OCI-LY3 (cell line): ENCODE measurements at regions not wholly inside any gene's neighbourhood (a gene's known extent, or its start where the extent isn't known, plus 50 kb on each side); places are given as distances from the start of the nearest gene placed in this dataset.

Source experiments
- H2AFZ ChIP-seq: fragments of 200-600, 300-600 bp; shearing (Covaris generic); 2 replicates; pipeline ENCODE4 v1.6.0; 2014; ENCODE audit warnings: antibody characterized with exemption, low read depth, low read length
- H3K27ac ChIP-seq: fragments of 200-600, 300-600 bp; sonication (generic); 2 replicates; pipeline ENCODE4 v1.5.1; 2014; ENCODE audit warnings: mild to moderate bottlenecking, low read length, moderate library complexity, mixed read lengths
- H3K27me3 ChIP-seq: fragments of 200-600, 300-600 bp; sonication (generic); 2 replicates; pipeline ENCODE4 v1.6.1; 2014; ENCODE audit warnings: low read depth, low read length, mixed read lengths
- H3K36me3 ChIP-seq: fragments of 200-600, 300-600 bp; sonication (generic); replicated peaks from 2 replicates; pipeline ENCODE3; 2014; ENCODE audit warnings: low read depth, low read length, mixed read lengths
- H3K4me1 ChIP-seq: fragments of 300-600, 200-600 bp; sonication (generic); 2 replicates; pipeline ENCODE4 v1.6.1; 2014; ENCODE audit warnings: low read length, mixed read lengths
- H3K4me2 ChIP-seq: fragments of 200-600, 300-600 bp; sonication (generic); 2 replicates; pipeline ENCODE4 v1.6.1; 2014; ENCODE audit warnings: low read length, mixed read lengths
- H3K4me3 ChIP-seq: fragments of 300-600, 200-600 bp; sonication (generic); 2 replicates; pipeline ENCODE4 v1.5.1; 2014; ENCODE audit warnings: antibody characterized with exemption, mild to moderate bottlenecking, low read length, moderate library complexity
- H3K79me2 ChIP-seq: fragments of 300-600, 200-600 bp; shearing (Covaris generic); 2 replicates; pipeline ENCODE4 v1.6.1; 2014; ENCODE audit warnings: mild to moderate bottlenecking, low read length, mixed read lengths
- H3K9ac ChIP-seq: fragments of 300-600, 200-600 bp; shearing (Covaris generic); 2 replicates; pipeline ENCODE4 v1.6.0; 2014; ENCODE audit warnings: mild to moderate bottlenecking, low read length, moderate library complexity
- H3K9me3 ChIP-seq: fragments of 200-600, 300-600 bp; shearing (Covaris generic); 2 replicates; pipeline ENCODE4 v1.6.1; 2014; ENCODE audit warnings: low read length, mixed read lengths; ENCODE audit not compliant: insufficient read depth
- H4K20me1 ChIP-seq: fragments of 200-600, 300-600 bp; sonication (generic); 2 replicates; pipeline ENCODE4 v1.6.1; 2016; ENCODE audit warnings: low read length, mixed read lengths; ENCODE audit not compliant: insufficient read depth
- EZH2phosphoT487 ChIP-seq: fragments of 200-600 bp; shearing (Covaris generic); IDR thresholded peaks from 2 replicates; pipeline ENCODE4 v1.6.1; 2018; ENCODE audit warnings: antibody characterized with exemption, mixed run types, low read depth
- TF ChIP-seq, protein P1 (sequence below): fragments of 200-600, 300-600 bp; sonication (generic); IDR thresholded peaks from 2 replicates; pipeline ENCODE4 v1.5.1; 2014; ENCODE audit warnings: antibody characterized with exemption, low read length, low read depth

DNA sequence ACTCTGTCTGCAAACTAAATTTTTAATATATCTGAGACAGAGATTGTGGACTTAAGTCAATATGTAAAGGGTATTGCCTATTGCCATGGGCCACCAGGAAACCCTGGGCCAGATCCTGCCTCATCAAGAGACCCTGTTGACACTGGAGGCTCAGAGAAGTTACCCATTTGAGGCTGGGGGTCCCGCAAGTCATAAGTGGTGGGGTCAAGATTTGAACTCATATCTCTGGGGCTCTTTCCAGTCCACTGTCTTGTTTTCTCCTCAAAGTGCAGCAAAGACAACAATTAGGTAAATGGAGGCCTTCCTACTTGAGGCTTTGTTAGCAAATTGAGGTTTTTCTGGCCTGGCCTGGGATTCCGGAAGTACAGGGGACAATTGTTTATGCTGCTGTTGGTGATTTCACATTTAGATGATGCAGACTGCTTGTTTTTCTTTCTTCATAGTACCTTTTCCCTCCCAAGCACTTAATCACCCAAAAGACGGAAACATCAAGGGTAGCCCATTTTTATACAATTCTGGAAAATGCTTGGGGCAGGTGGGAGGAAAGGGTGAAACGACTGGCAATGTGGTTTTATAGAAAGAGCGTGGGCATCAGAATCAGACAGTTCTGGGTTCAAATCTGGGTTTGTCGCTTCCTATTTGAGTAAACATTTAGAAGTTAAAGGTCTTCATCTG is 160.0 kb downstream of the SMIM20 start:
- TF ChIP-seq EZH2phosphoT487 = no peak
- TF ChIP-seq, protein P1, sequence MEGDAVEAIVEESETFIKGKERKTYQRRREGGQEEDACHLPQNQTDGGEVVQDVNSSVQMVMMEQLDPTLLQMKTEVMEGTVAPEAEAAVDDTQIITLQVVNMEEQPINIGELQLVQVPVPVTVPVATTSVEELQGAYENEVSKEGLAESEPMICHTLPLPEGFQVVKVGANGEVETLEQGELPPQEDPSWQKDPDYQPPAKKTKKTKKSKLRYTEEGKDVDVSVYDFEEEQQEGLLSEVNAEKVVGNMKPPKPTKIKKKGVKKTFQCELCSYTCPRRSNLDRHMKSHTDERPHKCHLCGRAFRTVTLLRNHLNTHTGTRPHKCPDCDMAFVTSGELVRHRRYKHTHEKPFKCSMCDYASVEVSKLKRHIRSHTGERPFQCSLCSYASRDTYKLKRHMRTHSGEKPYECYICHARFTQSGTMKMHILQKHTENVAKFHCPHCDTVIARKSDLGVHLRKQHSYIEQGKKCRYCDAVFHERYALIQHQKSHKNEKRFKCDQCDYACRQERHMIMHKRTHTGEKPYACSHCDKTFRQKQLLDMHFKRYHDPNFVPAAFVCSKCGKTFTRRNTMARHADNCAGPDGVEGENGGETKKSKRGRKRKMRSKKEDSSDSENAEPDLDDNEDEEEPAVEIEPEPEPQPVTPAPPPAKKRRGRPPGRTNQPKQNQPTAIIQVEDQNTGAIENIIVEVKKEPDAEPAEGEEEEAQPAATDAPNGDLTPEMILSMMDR = no peak
- no peaks in the 10 kb centered on the region for H3K79me2 ChIP-seq

DNA sequence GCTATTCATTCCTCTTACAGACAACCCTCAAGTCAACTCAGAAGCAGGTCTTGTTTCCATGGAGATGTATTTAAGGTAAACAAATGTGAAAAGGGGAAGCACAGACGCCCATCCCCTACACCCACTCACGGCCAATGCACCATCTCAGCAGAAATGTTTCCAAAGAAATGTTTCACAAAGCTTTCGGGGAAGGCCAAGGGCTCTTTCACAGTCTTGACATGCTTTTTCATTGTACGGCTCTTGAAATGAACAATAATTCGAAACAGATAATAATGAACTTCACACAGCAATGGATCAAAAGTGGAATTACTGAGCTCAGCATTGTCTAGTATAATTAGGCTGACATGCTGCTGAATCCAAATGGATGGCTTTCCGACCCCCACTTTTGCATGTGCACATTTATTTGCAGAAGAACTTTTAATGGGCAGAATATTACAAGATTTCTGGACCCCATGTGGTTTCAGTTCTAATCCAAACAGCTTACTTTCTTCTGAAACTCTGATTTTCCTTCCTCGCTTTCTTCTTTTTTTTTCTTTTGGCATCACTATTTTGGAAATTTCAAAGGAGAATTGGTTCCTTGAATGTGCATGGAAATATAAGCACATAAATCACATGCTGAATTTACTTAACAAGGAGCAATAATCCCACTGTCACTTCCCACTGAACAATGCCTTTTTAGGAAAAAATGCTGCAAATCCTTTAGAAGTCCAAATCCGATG is 160.9 kb downstream of the SMIM20 start:
- peak overlapping the region; percentile 92 for H3K27ac ChIP-seq
- TF ChIP-seq EZH2phosphoT487 = no peak
- TF ChIP-seq, protein P1 = no peak
- H3K36me3 ChIP-seq = peaks cover 15% of the 10 kb centered on the region

More for the DNA sequence above, 160.0 kb downstream of the SMIM20 start:
- peak overlapping the region; percentile 55; the same call in 1 of the 2 replicates for H3K4me3 ChIP-seq
- H3K4me2 ChIP-seq = peak overlapping the region; percentile 81
- no peaks in the 10 kb centered on the region for H4K20me1 ChIP-seq
- H2AFZ ChIP-seq = peak overlapping the region; percentile 16; the same call in 1 of the 2 replicates
- H3K27me3 ChIP-seq = no peaks in the 10 kb centered on the region
- peak overlapping the region; percentile 59; the same call in 1 of the 2 replicates for H3K9ac ChIP-seq
- H3K27ac ChIP-seq = peak overlapping the region; percentile 92
- peaks cover 15% of the 10 kb centered on the region for H3K36me3 ChIP-seq
- peaks cover 74% of the 10 kb centered on the region for H3K4me1 ChIP-seq
- H3K9me3 ChIP-seq = peaks cover 10% of the 10 kb centered on the region

DNA sequence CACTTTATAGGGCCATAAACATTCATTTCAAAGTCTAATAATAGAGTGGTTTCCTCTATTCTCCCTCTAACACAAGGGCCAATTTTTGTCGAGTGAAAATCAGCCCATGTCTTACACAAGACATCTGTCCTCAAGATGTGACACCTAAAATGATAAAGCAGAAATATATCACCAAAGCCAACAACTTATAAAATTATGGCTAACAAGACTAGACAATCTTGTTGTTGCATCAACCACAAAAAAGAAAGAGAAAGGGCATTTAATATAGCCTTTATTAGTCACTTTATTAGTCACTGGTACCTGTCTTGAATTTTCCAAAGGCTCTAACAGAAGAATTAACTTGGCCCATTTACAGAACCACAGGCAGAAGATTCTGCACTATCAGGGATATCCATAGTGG is 161.6 kb downstream of the SMIM20 start:
- no peaks in the 10 kb centered on the region for H4K20me1 ChIP-seq
- H3K27ac ChIP-seq = peak overlapping the region; percentile 92
- H3K4me3 ChIP-seq = peak overlapping the region; percentile 55
- H3K9ac ChIP-seq = peak overlapping the region; percentile 59
- peaks cover 15% of the 10 kb centered on the region for H3K36me3 ChIP-seq
- peaks cover 80% of the 10 kb centered on the region for H3K4me1 ChIP-seq
- H3K27me3 ChIP-seq = no peaks in the 10 kb centered on the region
- no peak overlapping the region for H2AFZ ChIP-seq
- H3K4me2 ChIP-seq = peak overlapping the region; percentile 81
- TF ChIP-seq, protein P1 = no peak
- no peak for TF ChIP-seq EZH2phosphoT487
- peaks cover 10% of the 10 kb centered on the region for H3K9me3 ChIP-seq
- H3K79me2 ChIP-seq = no peaks in the 10 kb centered on the region

More for the DNA sequence above, 160.9 kb downstream of the SMIM20 start:
- Histone ChIP-seq H4K20me1 (no peaks in the 10 kb centered on the region), H3K9me3 (peaks cover 10% of the 10 kb centered on the region), H2AFZ (peak overlapping the region; percentile 16; the same call in 1 of the 2 replicates), H3K4me2 (peak overlapping the region; percentile 81), H3K79me2 (no peaks in the 10 kb centered on the region), H3K4me3 (peak overlapping the region; percentile 55; the same call in 1 of the 2 replicates), H3K27me3 (no peaks in the 10 kb centered on the region), H3K9ac (peak overlapping the region; percentile 59), H3K4me1 (peaks cover 74% of the 10 kb centered on the region)

DNA sequence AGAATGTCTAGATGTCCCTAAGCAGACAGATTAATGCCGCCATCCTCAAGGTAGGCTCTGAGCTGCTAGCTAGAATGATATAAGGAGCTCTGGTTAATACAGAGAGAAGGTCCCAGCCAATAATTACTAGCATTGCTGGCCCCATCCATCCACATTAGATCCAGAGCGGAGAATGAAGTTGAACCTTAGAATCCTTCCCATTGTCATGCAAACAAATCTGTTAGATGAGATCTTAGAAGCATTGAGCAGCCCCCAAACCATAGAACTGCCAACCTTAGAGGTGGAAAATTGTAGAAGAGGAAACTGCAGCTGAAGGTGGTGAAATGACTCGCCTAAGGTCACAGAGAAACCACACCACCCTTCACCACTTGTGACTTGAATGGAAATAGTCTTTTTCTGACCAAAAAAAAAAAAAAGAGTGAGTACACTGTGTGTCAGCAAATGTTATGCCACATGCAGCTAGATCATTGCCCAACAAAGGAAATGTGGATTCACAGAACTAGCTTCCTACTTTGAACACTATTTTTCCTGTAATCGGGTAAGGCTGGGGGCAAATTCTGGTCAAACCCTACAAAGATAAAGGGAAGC is 162.1 kb downstream of the SMIM20 start:
- H3K4me1 ChIP-seq = peaks cover 81% of the 10 kb centered on the region
- H4K20me1 ChIP-seq = no peaks in the 10 kb centered on the region
- peak overlapping the region; percentile 55 for H3K4me3 ChIP-seq
- peak overlapping the region; percentile 59 for H3K9ac ChIP-seq
- H3K4me2 ChIP-seq = peak overlapping the region; percentile 81
- no peaks in the 10 kb centered on the region for H3K27me3 ChIP-seq
- peaks cover 15% of the 10 kb centered on the region for H3K36me3 ChIP-seq
- TF ChIP-seq EZH2phosphoT487 = no peak
- TF ChIP-seq, protein P1 = no peak
- no peak overlapping the region for H2AFZ ChIP-seq
- peaks cover 10% of the 10 kb centered on the region for H3K9me3 ChIP-seq
- H3K27ac ChIP-seq = peak overlapping the region; percentile 92
- H3K79me2 ChIP-seq = no peaks in the 10 kb centered on the region
